OCI-M2 (cell line): ENCODE measurements at regions not wholly inside any gene's neighbourhood (a gene's known extent, or its start where the extent isn't known, plus 50 kb on each side); places are given as distances from the start of the nearest gene placed in this dataset.
"Not testable (repeated sequence)": the region's sequence is repeated elsewhere in the genome, so short reads cannot be mapped to it uniquely, and the experiment has no call there.

ENCODE experiments used
- DNase-seq: peaks from one replicate; lab custom pipeline; 2025; ENCODE audit not compliant: unreplicated experiment; lab: John Stamatoyannopoulos, UW

- DNase-seq, result no peak
Measured at GRCh38 chr6:119444642-119445557, 95.3 kb upstream of the MAN1A1 start.

- no peak for DNase-seq
Measured at GRCh38 chr6:119443993-119444641, 94.6 kb upstream of the MAN1A1 start.

- no peak for DNase-seq
Measured at GRCh38 chr6:119442776-119443184, 93.2 kb upstream of the MAN1A1 start.

- no peak for DNase-seq
Measured at GRCh38 chr6:119440953-119441352, 91.4 kb upstream of the MAN1A1 start.

GRCh38 chr6:119436583-119436982, 87.0 kb upstream of the MAN1A1 start:
- DNase-seq, result no peak

- DNase-seq, result no peak
Measured at GRCh38 chr6:119431799-119432198, 82.2 kb upstream of the MAN1A1 start.

- no peak for DNase-seq
Measured at GRCh38 chr6:119430805-119431204, 81.2 kb upstream of the MAN1A1 start.

- no peak for DNase-seq
Measured at GRCh38 chr6:119428633-119429032, 79.1 kb upstream of the MAN1A1 start.

GRCh38 chr6:119426619-119427018, 77.1 kb upstream of the MAN1A1 start:
- no peak for DNase-seq

- DNase-seq, result no peak
Measured at GRCh38 chr6:119423996-119424395, 74.4 kb upstream of the MAN1A1 start.

GRCh38 chr6:119418084-119418483, 68.5 kb upstream of the MAN1A1 start:
- not testable (repeated sequence) for DNase-seq

- no peak for DNase-seq
Measured at GRCh38 chr6:119407156-119407555, 57.6 kb upstream of the MAN1A1 start.

- not testable (repeated sequence) for DNase-seq
Measured at GRCh38 chr6:119405114-119405513, 55.6 kb upstream of the MAN1A1 start.
